Activated CD4-positive, alpha-beta T cell treated with anti-CD3 and anti-CD28 coated beads for 4 hours (primary cell): ENCODE measurements at regions not wholly inside any gene's neighbourhood (a gene's known extent, or its start where the extent isn't known, plus 50 kb on each side); places are given as distances from the start of the nearest gene placed in this dataset.
"Not testable (repeated sequence)": the region's sequence is repeated elsewhere in the genome, so short reads cannot be mapped to it uniquely, and the experiment has no call there.

ENCODE experiments used
- DNase-seq, 2 donors: peaks; one replicate each; pipeline ENCODE4 v3.0.0-alpha.2; 2020

DNA sequence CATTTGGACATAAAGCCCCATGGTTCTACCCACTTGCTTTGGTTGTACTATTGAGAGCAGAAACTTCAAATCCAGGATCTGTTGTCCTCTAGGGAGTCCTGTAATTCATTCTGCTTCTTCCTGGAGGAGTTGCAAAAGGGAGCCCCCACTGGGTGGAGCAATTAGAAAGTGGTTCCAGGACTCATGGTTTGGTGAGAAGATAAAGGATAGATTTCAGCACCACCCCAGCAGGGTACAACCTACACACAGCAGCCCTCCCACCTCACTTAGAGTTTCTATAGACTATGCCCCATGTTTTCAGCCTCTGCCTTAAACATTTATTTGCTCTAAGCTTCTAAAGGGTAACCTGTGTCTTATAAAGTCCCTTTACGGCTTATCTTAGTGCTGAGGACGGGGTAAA, 112.6 kb upstream of the ARRDC3 start:
- no peak for DNase-seq

DNA sequence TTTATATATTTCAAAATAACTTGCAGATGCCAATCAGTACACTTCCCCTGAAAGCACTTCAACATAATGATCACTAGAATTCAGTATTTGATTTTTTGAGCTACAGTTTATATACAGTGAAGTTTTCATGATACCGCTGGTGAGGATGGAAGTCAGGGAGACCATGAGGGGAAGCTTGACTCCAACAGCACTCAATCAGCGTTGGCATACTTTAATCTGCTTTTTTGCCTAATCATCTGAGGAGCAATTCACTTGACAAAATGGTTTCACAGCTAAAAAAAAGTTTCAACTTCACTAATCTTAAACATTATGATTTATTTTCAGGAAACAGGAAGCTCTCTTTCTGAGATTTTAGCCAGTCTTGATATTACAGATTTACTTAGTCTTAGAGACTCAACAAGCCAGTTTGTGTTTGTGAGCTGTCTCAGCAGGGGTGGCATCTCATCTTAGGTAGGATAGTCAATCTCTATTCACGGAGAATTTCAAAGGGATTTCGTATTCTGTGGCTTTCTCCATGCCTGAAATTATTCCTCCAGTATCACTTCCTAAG, 111.4 kb upstream of the ARRDC3 start:
- DNase-seq: no peak

DNA sequence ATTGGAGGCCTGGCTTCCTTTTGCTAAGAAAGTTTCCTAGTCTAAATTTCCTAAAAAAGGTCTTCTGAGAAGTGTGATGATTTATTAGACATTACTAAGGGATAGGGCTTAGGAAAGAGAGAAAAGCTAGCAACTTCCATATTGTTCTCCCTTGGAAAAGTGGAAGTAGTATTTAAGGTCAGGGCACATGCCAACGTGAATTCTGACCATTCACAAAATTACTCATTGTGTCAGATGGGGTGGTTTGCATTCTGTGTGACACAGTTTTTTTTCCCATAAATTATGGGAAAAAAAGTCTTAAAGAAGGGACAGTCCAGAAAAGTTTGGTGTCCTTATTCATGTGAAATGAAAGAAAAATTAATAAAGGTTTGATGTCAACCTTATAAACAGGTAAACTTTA, 110.0 kb upstream of the ARRDC3 start:
- DNase-seq: no peak

DNA sequence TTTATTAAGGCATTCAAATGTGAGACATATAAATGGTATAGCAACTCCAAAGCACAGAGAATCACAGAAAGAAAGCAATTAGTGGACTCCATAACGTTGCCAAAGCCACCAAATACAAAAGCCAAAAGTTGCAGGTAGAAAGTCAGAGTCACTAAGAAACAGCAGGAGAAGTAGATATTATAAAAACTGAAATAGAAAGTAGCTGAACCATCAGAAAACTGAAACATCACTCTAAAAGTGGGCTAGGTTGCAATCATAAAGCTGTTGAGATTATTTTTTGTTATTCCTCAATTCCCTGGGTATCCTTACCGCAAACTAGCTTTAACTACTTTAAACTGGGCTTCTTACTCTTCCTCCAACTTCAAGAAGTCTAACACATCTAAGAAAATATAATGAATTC, 108.1 kb upstream of the ARRDC3 start:
- DNase-seq: no peak

DNA sequence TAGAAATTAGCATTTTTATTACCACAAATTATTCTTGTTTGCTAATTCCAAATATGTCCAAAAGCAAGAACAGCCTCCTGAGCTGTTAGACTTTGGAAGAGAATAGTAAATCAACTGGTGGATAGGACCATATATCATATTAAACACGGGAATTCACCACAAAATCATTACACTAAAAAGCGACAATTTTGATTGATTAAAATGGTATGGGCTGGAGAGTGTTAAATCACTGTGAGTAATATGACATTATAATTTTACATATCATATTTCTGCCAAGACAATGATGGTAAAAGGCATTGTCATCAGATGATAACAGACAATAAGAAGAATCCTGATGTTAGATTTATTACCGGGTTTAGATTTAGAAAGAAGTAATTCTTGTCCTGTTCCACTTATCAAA, 107.2 kb upstream of the ARRDC3 start:
- DNase-seq: no peak

DNA sequence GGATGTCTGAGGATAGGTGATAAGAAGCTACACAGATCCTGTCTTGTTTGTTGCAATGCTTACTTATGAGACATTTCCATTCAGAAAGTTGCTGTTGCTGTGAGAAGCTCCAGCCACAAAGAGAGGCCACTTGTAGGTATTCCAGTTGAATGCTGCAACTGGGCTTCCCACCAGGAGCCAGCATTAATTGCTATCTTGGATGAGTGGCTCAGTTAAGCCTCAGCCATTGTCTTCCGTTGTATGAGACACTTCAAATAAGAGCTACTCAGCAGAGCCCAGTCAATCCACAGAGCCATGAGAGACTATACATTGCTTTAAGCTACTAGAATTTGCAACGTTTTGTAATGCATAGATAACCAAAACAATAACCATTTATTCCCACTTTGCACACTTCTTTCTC, 104.3 kb upstream of the ARRDC3 start:
- DNase-seq: no peak

DNA sequence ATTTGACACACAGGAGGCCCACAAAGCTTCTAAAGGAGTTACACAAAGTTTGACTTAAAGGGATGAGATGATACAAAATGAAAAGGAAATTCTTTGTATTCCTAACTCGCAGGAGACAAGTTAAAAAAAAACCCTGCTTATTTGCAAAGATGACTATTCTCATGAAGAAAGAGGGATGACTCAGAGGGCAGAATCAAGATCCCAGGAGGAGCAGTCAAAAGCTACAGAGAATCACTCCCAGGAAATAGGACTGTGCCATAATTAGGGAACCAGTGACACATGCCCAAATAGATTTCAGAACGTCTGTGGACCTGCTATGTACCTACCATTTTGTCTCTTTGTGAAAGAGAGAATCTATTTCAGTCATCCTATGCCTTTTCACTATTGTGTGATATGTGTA, 103.5 kb upstream of the ARRDC3 start:
- DNase-seq: no peak

DNA sequence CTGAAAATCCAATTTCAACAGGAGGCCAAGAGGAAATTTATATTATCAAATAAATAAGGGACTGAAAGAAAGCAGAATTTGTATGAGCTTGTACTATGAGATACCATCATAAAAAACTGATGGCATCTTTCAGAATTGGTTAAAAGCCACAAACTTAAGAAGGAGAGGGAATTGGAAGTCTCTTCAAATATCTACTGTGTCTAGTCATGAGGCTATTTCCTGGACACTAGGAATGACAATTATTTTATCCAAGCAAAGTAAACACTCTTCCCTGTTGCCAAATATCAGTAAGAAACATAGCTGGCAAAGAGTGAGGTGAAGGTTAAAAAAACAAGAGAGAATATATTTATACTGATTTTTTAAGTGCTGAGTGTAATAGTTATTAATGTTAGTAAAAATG, 101.5 kb upstream of the ARRDC3 start:
- DNase-seq: no peak

DNA sequence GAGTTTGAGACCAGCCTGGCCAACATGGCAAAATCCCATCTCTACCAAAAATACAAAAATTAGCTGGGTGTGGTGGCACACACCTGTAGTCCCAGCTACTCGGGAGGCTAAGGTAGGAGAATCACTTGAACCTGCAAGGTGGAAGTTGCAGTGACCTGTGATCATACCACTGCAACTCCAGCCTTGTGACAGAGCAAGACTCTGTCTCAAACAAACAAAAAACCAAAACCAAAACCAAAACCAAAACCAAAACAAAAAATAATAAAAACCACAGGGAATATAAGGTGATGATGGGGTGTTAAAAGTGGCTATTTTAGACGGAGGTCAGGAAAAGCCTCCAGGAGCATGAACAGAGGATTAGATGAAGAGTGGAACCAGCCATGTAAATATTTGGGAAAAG, 96.3 kb upstream of the ARRDC3 start:
- DNase-seq: not testable (repeated sequence)

DNA sequence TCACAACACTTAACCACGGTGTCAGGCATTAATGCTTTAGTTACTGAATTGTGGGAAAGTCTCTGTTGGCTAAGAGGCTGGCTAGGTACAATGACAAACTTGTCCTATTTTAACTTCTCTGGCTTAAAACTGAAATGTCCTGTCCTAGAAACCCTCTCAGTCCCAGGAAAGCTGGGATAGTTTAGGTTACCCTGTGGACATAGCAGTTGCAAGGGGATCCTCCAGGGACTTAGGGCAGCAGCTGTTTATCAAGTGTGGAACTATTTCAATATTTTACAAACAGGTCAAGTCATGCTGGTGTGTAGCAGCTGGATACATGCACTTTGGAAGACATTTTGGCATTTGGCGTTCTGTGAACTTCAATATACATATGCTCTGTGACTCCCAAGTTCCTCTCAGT, 95.0 kb upstream of the ARRDC3 start:
- DNase-seq: no peak

DNA sequence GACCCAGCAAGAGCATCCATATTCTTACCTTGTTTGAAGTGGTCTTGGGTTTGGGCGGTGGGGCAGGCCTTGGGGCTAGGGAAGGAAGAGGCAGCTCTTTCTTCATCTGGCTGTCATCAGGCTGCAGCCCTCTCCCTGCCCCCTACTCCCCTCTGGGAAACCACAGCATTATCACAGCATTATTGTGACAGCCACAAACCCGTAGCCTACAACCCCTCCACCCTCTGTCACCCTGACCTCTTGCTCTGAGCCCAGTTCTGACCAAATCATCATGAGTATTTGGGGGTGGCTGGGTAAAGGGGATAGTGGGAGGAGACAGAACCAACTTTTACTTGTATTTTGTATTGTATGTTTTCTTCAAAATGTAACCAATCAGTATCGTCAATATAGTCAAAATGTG, 94.3 kb upstream of the ARRDC3 start:
- DNase-seq: no peak

DNA sequence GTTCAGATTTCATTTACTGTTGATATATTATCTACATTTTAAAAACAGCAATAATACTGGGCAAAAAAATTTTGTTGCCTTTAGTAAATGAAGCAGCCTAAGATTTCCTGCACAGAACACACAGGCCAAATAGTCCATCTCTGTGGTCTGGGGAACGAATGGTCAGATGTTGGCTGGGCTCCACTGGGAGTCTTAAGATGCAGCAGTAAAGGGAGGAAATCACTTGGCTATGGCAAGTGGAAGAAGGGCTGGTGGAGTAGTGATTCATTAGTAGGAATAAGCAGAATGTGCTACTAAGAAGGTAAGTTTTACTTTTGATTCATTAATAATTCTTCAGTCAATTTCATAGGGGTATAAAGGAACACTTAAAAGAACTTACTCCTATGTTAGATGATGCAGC, 91.1 kb upstream of the ARRDC3 start:
- DNase-seq: no peak

DNA sequence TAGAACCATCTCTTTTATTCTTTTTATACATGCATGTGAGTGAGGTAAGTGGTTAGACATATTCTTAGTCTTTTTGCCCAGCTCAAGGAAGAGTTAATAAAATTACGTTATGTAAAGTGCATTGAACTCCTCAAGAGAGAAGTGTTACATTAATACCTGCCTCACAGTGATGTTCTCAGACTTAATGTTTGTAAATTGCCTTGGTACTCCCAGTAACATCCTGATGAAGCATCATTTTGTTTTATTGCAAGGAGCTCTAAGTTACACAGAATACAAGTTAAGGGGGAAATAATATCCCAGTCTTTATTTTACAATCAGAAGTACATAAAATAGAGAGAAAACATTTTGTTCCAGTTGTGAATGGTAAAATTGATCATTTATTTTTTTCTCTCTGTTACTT, 89.5 kb upstream of the ARRDC3 start:
- DNase-seq: no peak

DNA sequence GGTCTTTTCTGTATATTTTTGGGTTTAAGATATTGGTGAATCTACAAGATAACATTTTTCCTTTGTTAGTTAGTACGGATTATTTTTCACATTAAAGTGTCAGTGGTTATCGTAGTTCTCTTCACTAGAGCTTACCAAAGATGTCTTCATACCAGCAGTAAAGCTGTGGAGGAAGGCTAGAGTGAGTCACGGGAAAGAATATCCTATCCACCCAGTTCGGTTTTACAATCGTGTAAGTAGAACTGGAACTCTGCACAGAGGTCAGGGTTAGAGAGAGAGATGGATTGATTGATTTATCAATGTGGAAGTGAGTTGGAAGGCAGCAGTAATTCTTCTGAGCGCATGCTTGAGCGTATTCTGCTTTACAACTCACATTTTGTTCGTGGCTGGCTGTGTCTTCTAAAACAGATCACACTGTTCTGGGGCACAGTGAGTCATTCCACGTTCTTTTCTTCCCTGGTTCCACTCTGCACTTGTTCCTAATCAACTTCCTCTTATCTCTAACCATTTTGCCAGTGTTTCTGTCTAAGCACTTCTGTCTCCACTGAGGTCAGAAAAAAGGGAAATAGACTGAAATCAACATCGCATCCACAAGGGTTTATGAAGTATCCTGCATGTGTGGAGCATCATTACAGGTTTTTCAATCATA, 86.5 kb upstream of the ARRDC3 start:
- no peak for DNase-seq

DNA sequence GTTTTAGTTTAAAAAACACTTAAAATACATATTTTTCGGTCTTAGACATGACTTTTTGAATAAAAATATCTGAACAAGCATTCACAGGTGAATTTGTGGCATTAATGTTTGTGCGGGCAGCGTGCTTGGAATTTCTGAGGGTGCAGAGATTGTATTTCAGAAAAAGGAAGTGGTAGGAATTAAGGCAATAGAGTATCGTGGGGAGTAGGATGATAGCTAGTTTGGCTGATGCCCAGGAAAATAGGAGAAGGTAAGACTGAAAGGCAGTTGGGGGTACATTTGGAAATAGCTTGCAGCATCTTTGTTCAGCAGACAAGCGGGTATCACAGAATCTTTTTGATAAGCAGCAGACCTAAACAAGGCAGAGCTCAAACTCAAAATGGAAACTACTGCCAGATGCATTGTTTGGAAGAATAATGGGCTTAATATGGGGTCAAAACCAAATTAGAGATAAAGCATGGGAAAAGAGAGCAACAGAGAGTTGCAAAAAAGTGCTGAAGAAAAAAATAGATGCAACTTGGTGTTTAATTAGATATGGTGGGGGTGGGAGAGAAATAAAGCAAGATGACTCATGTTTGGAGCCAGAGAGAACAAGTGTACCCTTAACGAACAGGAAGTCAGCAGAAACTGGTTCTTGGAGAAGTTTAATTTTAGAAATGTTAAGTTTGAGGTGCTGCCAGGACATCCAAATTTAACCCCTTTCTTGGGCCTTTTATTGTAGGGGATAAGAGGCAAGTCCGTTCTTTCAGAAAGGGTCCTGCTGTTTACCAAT, 85.7 kb upstream of the ARRDC3 start:
- DNase-seq: no peak

DNA sequence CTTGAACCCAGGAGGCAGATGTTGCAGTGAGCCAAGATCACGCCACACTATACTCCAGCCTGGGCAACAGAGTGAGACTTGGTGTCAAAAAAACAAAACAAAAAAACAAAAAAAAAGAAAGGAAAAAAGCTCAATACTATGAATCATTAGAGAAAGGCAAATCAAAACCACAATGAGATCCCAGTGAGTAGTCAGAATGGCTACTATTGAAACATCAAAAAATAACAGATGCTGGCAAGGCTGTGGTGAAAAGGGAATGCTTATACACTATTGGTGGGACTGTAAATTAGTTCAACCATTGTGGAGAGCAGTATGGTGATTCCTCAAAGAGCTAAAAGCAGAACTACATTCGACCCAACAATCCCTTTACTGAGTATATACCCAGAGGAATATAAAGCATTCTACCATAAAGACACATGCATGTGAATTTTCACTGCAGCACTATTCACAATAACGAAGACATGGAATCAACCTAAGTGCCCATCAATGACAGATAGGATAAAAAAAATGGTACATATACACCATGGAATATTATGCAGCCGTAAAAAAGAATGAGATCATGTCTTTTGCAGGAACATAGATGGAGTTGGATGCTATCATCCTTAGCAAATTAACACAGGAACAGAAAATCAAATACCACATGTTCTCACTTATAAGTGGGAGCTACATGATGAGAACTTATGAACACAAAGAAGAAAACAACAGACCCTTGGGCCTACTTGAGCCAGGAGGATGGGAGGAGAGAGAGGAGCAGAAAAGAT, 81.9 kb upstream of the ARRDC3 start:
- no peak for DNase-seq

DNA sequence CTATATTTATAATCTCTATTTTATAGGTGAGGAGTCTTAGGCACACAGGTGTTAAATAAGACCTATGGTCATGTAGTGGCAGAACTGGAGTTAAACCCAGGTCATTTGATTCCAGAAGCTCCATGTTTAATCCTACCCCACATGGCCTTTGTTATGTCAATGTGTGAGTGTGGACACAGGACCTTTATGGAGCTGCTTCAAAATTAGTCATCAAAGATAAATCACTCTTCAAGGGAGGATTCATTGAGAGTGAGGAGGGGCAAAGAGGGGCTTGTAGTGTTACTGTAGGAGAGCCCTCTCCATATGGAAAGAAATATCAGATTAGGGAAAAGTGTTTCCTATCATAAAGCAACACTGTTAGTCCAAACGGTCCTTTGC, 74.6 kb upstream of the ARRDC3 start:
- DNase-seq: no peak

DNA sequence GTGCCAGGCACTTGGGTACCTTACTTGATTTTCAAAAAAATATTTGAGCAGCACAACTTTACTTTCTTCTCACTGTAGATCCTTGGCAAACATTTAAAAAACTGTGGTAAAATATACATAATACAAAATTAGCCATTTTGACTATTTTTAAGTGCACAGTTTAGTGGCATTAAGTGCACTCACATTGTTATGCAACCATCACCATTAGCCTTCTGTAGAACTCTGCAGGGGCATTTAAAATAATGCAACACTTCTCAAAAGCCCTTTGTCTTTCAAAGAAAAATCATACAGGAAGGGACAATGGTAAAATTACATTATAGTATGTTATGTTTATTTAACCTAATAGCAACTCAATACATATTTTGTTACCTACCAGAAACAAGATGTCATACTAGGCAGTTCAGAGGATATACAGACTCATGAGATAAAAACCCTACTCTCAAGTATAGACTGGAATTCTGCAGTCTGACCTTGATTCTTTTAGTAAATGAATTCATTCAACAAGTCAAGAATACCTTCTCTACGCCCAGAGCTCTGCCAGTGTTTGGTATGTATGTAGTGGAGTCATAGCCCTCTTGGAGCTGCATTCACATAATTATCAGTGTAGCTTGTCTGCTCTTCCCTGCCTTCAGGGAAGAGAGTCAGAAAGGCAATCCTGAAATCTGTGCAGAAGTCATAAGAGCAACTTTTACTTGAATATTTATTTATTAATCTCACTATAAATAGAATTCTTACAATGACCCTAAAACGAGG, 74.0 kb upstream of the ARRDC3 start:
- DNase-seq: no peak

DNA sequence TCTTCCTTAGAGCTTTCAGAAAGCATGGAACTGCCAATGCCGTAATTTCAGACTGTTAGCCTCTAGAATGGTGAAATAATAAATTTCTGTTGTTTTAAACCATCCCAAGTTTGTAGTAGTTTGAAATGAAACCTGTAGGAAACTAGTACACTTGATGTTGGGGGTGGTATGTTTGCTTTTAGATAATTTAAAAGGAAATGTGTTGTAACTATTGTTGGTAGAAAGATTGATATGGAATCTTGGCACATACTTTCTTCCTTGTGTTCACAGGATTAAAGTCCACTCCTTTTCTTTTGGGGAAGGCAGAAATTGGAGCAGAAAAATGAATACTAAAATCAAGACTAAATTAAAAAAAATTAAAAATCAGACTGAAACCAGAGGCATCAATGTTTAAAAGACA, 66.0 kb upstream of the ARRDC3 start:
- no peak for DNase-seq

DNA sequence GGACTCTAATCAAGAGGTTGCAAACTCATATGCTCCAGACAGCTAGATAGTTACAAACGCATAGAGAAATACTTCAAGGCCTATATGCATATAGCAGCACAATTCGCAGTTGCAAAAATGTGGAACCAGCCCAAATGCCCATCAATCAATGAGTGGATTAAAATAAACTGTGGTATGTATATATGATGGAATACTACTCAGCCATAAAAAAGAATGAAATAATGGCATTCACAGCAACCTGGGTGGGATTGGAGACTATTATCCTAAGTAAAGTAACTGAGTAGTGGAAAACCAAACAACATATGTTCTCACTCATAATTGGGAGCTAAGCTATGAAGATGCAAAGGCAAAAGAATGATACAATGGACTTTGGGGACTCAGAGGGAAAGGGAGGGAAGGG, 65.0 kb upstream of the ARRDC3 start:
- not testable (repeated sequence) for DNase-seq

DNA sequence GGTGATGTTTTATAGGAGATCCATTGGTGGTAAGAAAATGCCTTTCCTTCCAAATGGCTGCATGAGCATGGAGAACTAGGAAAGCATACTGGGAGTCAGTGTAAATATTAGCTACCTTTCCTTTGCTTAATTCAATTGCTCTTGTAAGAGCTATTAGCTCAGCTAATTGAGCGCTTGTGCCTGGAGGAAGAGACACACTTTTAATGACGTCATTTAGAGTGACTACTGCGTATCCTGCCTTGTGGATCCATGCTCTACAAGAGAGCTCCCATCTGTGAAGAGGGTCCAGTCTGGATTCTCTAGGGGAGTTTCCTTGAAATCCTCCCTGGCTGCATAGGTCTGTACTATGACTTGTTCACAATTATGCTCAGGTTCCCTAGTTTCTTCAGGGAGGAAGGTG, 63.8 kb upstream of the ARRDC3 start:
- not testable (repeated sequence) for DNase-seq

DNA sequence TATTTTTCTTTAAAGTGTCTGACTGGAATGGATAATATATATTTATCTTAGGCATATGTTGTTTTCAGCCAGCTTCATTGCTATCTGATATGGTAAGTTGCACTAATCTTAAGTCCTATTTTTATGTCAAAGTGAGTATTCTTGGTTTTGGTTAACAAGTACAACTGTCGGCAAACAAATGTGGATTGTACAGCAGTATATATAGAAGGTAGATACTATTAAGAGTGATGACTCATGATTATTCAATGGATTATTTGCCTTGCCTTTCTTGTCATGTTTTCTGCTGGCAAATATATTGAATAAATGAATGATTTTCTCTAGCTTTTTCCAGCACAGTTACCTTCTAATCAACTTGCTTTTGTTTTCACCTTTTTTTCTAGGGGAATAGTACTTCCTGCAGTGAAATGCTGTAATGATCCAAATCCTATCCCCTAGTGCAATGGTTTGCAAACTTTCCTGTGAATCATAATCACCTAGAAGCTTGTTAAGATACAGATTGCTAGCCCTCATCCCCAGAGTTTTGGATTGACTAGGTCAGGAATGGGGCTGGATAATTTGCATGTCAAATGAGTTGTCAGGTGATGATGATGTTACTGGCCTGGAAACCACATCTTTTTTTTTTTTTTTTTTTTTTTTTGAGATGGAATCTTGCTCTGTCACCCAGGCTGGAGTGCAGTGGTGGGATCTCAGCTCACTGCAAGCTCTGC, 60.8 kb upstream of the ARRDC3 start:
- no peak for DNase-seq

DNA sequence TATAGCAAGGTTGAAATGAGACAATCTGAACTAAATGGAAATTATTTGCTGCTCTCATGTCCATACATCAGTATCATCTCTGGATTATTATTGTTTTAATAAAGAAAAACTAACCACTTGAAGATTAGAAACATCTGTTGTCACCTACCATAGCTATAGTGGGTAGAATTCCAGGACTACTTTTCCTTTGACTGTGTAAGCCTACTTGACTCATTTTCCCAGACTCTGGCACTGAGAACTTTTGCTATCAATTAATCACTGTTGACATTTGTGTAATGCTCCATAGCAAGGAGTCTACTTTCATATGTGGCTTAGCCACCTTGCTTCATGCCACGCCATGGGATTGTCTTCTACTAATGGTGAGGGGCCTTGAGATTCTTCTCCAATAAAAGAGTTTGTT, 59.9 kb upstream of the ARRDC3 start:
- DNase-seq: no peak
